Caco-2 (cell line): ENCODE measurements at regions not wholly inside any gene's neighbourhood (a gene's known extent, or its start where the extent isn't known, plus 50 kb on each side); places are given as distances from the start of the nearest gene placed in this dataset.

Experiments used
- BruUV-seq: library from RNA; stranded (reverse); fragments of 400-500 nt; replicated peaks from 2 replicates; lab custom pipeline; 2021; lab: Mats Ljungman, UMichigan
- CTCF ChIA-PET: fragments of 300-600 bp; sonication (Branson Sonifier 250); formaldehyde crosslinking; loops from one replicate; lab custom pipeline; 2022; ENCODE audit warnings: antibody characterized with exemption; lab: Charles Lee
- POLR2A ChIA-PET: fragments of 300-600 bp; sonication (Branson Sonifier 250); formaldehyde crosslinking; loops from one replicate; lab custom pipeline; 2022; ENCODE audit warnings: antibody characterized with exemption; lab: Charles Lee
- DNase-seq, 2 experiments: peaks; one replicate each; pipeline versions ENCODE4 v3.0.0 to v3.0.0-alpha.2; 2020 to 2022
- H3K27me3 ChIP-seq: replicated peaks from 2 replicates; pipeline ENCODE4 v1.6.0; 2011; ENCODE audit warnings: low read length; ENCODE audit not compliant: control insufficient read depth, insufficient read depth
- H3K36me3 ChIP-seq: 2 replicates; pipeline ENCODE4 v1.5.1; 2011; ENCODE audit warnings: low read length; ENCODE audit not compliant: control insufficient read depth, insufficient read depth
- H3K4me1 ChIP-seq: fragments of 250-450 bp; sonication (Bioruptor Pico); 2 replicates; pipeline ENCODE4 v1.5.1; 2020; ENCODE audit warnings: mild to moderate bottlenecking
- H3K4me3 ChIP-seq: 2 replicates; pipeline ENCODE4 v1.5.1; 2011; ENCODE audit warnings: low read depth, mild to moderate bottlenecking, control low read depth, low read length
- H3K9me3 ChIP-seq: fragments of 250-450 bp; sonication (Bioruptor Pico); 2 replicates; pipeline ENCODE4 v1.5.1; 2020; ENCODE audit warnings: mild to moderate bottlenecking, moderate library complexity
- H3K27ac Mint-ChIP-seq: one replicate; pipeline ENCODE4 v1.8.0; 2022; ENCODE audit warnings: mixed read lengths; ENCODE audit not compliant: unreplicated experiment
- H3K27me3 Mint-ChIP-seq: one replicate; pipeline ENCODE4 v1.8.0; 2022; ENCODE audit warnings: mixed read lengths; ENCODE audit not compliant: insufficient read depth, unreplicated experiment
- H3K36me3 Mint-ChIP-seq: one replicate; pipeline ENCODE4 v1.8.0; 2022; ENCODE audit warnings: mild to moderate bottlenecking, mixed read lengths; ENCODE audit not compliant: insufficient read depth, unreplicated experiment
- H3K4me1 Mint-ChIP-seq: one replicate; pipeline ENCODE4 v1.8.0; 2022; ENCODE audit warnings: low read depth, mixed read lengths; ENCODE audit not compliant: unreplicated experiment
- H3K4me3 Mint-ChIP-seq: one replicate; pipeline ENCODE4 v1.8.0; 2022; ENCODE audit warnings: mild to moderate bottlenecking, moderate library complexity, mixed read lengths; ENCODE audit not compliant: unreplicated experiment
- H3K9me3 Mint-ChIP-seq: one replicate; pipeline ENCODE4 v1.8.0; 2022; ENCODE audit warnings: mixed read lengths; ENCODE audit not compliant: unreplicated experiment
- CTCF ChIP-seq, 2 experiments: fragments of 200-600 bp in 1 of 2; IDR thresholded peaks; 1 replicate in 1 of 2; 2 replicates in 1 of 2; pipeline versions ENCODE4 v1.5.1 to v1.8.0; 2011 to 2022; ENCODE audit warnings: antibody characterized with exemption in 1 of 2, control low read depth in 1 of 2, inconsistent platforms in 1 of 2, low read depth in 1 of 2, low read length in 1 of 2, mild to moderate bottlenecking in 1 of 2, moderate library complexity in 1 of 2; ENCODE audit not compliant: insufficient read depth in 1 of 2, severe bottlenecking in 1 of 2, unreplicated experiment in 1 of 2
- intact Hi-C: fragments of 100-400 bp; cut with micrococcal nuclease; formaldehyde crosslinking; loops from one replicate; pipeline ENCODE4 v1.10.0; 2022; ENCODE audit not compliant: unreplicated experiment

DNA sequence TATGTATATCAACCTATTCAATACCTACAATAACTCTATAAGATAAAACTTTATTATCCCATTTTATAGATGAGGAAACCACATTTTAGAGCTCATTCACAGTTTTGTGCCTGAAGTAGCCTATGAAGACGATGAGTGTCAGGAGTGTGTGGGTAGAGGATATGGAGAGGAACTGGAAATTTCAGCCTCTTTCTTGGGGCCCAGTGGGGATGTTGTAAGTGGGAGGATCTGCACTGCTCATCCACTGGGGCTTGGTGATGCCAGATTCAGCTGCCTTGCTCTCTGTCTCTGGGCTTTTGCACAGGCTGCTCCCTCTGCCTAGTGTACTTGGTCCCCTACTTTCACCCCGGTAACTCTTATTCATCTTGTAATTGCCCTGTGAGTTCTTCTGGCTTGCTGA is 194.7 kb downstream of the SREK1 start:
- ChIA-PET POLR2A (no interaction called here), CTCF (interaction anchor here (1.4 kb wide), 1 partner anchor 33 kb away, joined by 4 read pairs; no protein-coding TSS in a partner anchor)
- TF ChIP-seq CTCF (IDR thresholded peaks at IDR 0.05; ENCODE audit: insufficient read depth in 1 of 2, low read depth in 1 of 2, low read length in 1 of 2, severe bottlenecking in 1 of 2, unreplicated experiment in 1 of 2): no peak
- no peaks in the 10 kb centered on the region for H3K4me1 Mint-ChIP-seq
- Histone ChIP-seq H3K9me3 (no peaks in the 10 kb centered on the region), H3K4me1 (no peaks in the 10 kb centered on the region), H3K4me3 (no peak overlapping the region), H3K27me3 (no peaks in the 10 kb centered on the region; the same call in 1 of the 2 replicates), H3K36me3 (no peaks in the 10 kb centered on the region)
- BruUV-seq: no TSS peak
- intact Hi-C loops: no loop called here
- no peaks in the 10 kb centered on the region for H3K9me3 Mint-ChIP-seq
- no peak for DNase-seq
- H3K4me3 Mint-ChIP-seq: no peak overlapping the region
- peaks cover 6% of the 10 kb centered on the region for H3K27me3 Mint-ChIP-seq
- H3K36me3 Mint-ChIP-seq: no peaks in the 10 kb centered on the region
- no peak overlapping the region for H3K27ac Mint-ChIP-seq

GRCh38 chr5:66339896-66340295 is 195.8 kb downstream of the SREK1 start:
- H3K9me3 ChIP-seq: no peaks in the 10 kb centered on the region
- TF ChIP-seq CTCF (IDR thresholded peaks at IDR 0.05; ENCODE audit: insufficient read depth in 1 of 2, low read depth in 1 of 2, low read length in 1 of 2, severe bottlenecking in 1 of 2, unreplicated experiment in 1 of 2): no peak
- Mint-ChIP-seq H3K36me3 (no peaks in the 10 kb centered on the region), H3K27me3 (peaks cover 7% of the 10 kb centered on the region), H3K4me1 (no peaks in the 10 kb centered on the region), H3K9me3 (no peaks in the 10 kb centered on the region), H3K4me3 (no peak overlapping the region), H3K27ac (no peak overlapping the region)
- intact Hi-C loops: no loop called here
- no peak overlapping the region for H3K4me3 ChIP-seq
- no peaks in the 10 kb centered on the region; the same call in 1 of the 2 replicates for H3K27me3 ChIP-seq
- DNase-seq: no peak
- H3K36me3 ChIP-seq: no peaks in the 10 kb centered on the region
- CTCF ChIA-PET: no interaction called here
- no peaks in the 10 kb centered on the region for H3K4me1 ChIP-seq
- BruUV-seq: no TSS peak
- POLR2A ChIA-PET: no interaction called here

DNA sequence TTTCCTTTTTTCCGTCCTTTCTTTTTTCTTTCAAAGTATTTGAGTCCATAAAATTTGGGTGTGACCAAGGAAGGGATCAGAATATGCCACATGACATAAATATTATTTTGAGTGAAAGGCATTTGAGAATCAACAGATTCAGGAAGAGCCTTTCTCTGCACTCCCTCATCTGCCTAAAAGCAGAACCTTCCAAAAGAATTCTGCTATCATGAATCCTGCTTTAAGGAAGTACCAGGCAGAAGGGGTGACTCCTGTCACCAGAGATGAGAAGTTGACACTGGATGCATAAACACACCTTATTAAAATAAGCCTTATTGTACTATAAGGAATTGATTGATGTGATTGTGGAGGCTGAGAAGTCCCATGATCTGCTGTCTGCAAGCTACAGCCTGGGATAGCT is 196.7 kb downstream of the SREK1 start:
- H3K36me3 ChIP-seq: no peaks in the 10 kb centered on the region
- H3K4me3 ChIP-seq: no peak overlapping the region
- no peaks in the 10 kb centered on the region; the same call in 1 of the 2 replicates for H3K27me3 ChIP-seq
- no peaks in the 10 kb centered on the region for H3K9me3 Mint-ChIP-seq
- no peak overlapping the region for H3K4me3 Mint-ChIP-seq
- POLR2A ChIA-PET: no interaction called here
- H3K4me1 ChIP-seq: no peaks in the 10 kb centered on the region
- CTCF ChIA-PET: no interaction called here
- no peaks in the 10 kb centered on the region for H3K36me3 Mint-ChIP-seq
- intact Hi-C loops: no loop called here
- H3K27me3 Mint-ChIP-seq: peaks cover 10% of the 10 kb centered on the region
- no peaks in the 10 kb centered on the region for H3K4me1 Mint-ChIP-seq
- no peak for DNase-seq
- TF ChIP-seq CTCF (IDR thresholded peaks at IDR 0.05; ENCODE audit: insufficient read depth in 1 of 2, low read depth in 1 of 2, low read length in 1 of 2, severe bottlenecking in 1 of 2, unreplicated experiment in 1 of 2): no peak
- no peaks in the 10 kb centered on the region for H3K9me3 ChIP-seq
- no peak overlapping the region for H3K27ac Mint-ChIP-seq
- BruUV-seq: no TSS peak
